ENCODE measurements at regions not wholly inside any gene's neighbourhood (a gene's known extent, or its start where the extent isn't known, plus 50 kb on each side); places are given as distances from the start of the nearest gene placed in this dataset.

GRCh38 chr3:157650172-157650571 is 147.0 kb upstream of the VEPH1 start:
- H3K36me3 ChIP-seq (ENCODE audit: control insufficient read depth, low read depth, low read length): no peaks in the 10 kb centered on the region
- H3K9ac ChIP-seq (ENCODE audit: low read length): no peak overlapping the region
- H3K9me3 ChIP-seq (ENCODE audit: control insufficient read depth, low read depth, low read length): no peaks in the 10 kb centered on the region
- no peaks in the 10 kb centered on the region for H3K27me3 ChIP-seq (ENCODE audit: control insufficient read depth, insufficient read depth, low read length)
- no peak overlapping the region for H3K27ac ChIP-seq (ENCODE audit: low read length)
- H3K4me1 ChIP-seq (ENCODE audit: control insufficient read depth, low read depth, low read length): no peaks in the 10 kb centered on the region
- no peak overlapping the region for H3K4me3 ChIP-seq (ENCODE audit: low read length)

- Histone ChIP-seq H3K4me1 (ENCODE audit: control insufficient read depth, low read depth, low read length) (no peaks in the 10 kb centered on the region), H3K9ac (ENCODE audit: low read length) (no peak overlapping the region), H3K27me3 (ENCODE audit: control insufficient read depth, insufficient read depth, low read length) (no peaks in the 10 kb centered on the region), H3K9me3 (ENCODE audit: control insufficient read depth, low read depth, low read length) (no peaks in the 10 kb centered on the region), H3K4me3 (ENCODE audit: low read length) (no peak overlapping the region), H3K27ac (ENCODE audit: low read length) (no peak overlapping the region), H3K36me3 (ENCODE audit: control insufficient read depth, low read depth, low read length) (no peaks in the 10 kb centered on the region)
Measured at GRCh38 chr3:157649511-157649910, 146.3 kb upstream of the VEPH1 start.

DNA sequence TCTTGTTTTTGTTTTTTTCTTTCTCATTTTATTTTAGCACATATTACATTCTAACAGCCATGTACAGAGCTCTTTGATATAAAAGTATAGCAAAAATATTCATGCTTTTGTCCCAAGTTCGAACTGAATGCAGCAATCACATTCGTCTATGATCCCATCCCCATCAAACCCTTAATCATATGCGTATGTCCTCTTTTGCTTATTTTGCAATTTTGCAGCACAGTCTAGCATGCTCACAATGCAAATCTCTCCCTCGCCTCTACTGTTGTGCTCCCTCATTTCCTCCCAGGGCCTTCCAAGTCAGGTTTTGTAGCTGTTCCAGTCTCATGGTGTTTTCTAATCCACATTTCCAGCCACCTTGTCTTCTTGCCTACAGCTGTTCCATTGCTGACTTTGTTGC is 144.6 kb upstream of the VEPH1 start:
- Histone ChIP-seq H3K27ac (ENCODE audit: low read length) (no peak overlapping the region), H3K27me3 (ENCODE audit: control insufficient read depth, insufficient read depth, low read length) (no peaks in the 10 kb centered on the region), H3K4me3 (ENCODE audit: low read length) (no peak overlapping the region), H3K36me3 (ENCODE audit: control insufficient read depth, low read depth, low read length) (no peaks in the 10 kb centered on the region), H3K9ac (ENCODE audit: low read length) (no peak overlapping the region), H3K9me3 (ENCODE audit: control insufficient read depth, low read depth, low read length) (no peaks in the 10 kb centered on the region), H3K4me1 (ENCODE audit: control insufficient read depth, low read depth, low read length) (no peaks in the 10 kb centered on the region)

DNA sequence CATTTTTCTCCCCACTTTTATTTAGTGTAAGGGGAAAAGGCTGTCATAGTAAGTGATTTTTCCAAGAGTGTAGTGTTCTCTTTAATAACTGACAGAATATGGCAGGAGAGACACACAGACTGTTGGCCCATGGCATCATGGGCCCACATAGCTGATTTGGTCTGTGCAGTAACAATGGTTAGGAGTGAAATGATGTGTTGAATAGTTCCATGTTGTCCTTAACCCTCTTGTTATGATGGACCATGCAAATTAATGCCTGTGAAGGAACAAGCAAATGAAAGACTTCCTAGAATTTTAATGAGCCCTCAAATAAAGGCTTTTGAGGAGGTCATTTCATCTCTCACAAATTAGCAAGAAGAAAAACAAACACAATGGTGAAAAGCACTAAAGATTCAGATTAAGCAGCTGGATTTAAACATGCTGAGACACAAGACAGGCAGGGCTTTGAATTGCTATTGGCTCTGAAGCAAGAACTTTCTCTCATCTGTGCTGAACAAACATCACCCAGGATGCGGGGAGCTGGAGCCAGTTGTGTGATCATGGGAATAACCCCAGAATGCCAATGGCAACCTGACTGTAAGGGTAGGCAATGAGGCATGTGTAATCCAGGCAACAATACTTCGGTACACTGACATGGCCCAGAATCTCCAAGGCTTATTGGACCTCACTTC is 136.7 kb upstream of the VEPH1 start:
- Histone ChIP-seq H3K9me3 (ENCODE audit: control insufficient read depth, low read depth, low read length) (peaks cover 5% of the 10 kb centered on the region), H3K27ac (ENCODE audit: low read length) (no peak overlapping the region), H3K36me3 (ENCODE audit: control insufficient read depth, low read depth, low read length) (no peaks in the 10 kb centered on the region), H3K27me3 (ENCODE audit: control insufficient read depth, insufficient read depth, low read length) (no peaks in the 10 kb centered on the region), H3K4me1 (ENCODE audit: control insufficient read depth, low read depth, low read length) (no peaks in the 10 kb centered on the region), H3K9ac (ENCODE audit: low read length) (no peak overlapping the region), H3K4me3 (ENCODE audit: low read length) (no peak overlapping the region)

DNA sequence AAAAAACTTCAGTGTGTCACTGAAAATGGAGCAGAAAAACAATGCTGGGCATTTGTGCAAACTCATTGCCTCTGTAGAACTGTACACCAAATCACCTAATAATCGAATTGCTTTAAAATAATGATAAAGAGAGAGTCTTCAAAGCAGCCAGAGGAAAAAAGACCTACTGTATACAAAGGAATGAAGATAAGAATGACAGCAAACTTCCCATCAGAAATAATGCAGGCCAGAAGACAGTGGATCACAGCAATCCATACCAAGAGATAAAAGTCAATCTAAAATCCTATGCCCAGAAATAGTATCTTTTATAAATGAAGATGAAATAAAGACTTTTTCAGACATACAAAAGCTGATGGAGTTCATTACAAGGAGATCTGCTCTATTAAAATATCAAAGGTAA is 134.7 kb upstream of the VEPH1 start:
- Histone ChIP-seq H3K4me3 (ENCODE audit: low read length) (no peak overlapping the region), H3K27ac (ENCODE audit: low read length) (no peak overlapping the region), H3K27me3 (ENCODE audit: control insufficient read depth, insufficient read depth, low read length) (no peaks in the 10 kb centered on the region), H3K9ac (ENCODE audit: low read length) (no peak overlapping the region), H3K9me3 (ENCODE audit: control insufficient read depth, low read depth, low read length) (peaks cover 5% of the 10 kb centered on the region), H3K36me3 (ENCODE audit: control insufficient read depth, low read depth, low read length) (no peaks in the 10 kb centered on the region), H3K4me1 (ENCODE audit: control insufficient read depth, low read depth, low read length) (no peaks in the 10 kb centered on the region)

GRCh38 chr3:157633241-157633640 is 130.0 kb upstream of the VEPH1 start:
- Histone ChIP-seq H3K4me1 (ENCODE audit: control insufficient read depth, low read depth, low read length) (no peaks in the 10 kb centered on the region), H3K9ac (ENCODE audit: low read length) (no peak overlapping the region), H3K9me3 (ENCODE audit: control insufficient read depth, low read depth, low read length) (peaks cover 3% of the 10 kb centered on the region), H3K27me3 (ENCODE audit: control insufficient read depth, insufficient read depth, low read length) (no peaks in the 10 kb centered on the region), H3K36me3 (ENCODE audit: control insufficient read depth, low read depth, low read length) (no peaks in the 10 kb centered on the region), H3K27ac (ENCODE audit: low read length) (no peak overlapping the region), H3K4me3 (ENCODE audit: low read length) (no peak overlapping the region)

DNA sequence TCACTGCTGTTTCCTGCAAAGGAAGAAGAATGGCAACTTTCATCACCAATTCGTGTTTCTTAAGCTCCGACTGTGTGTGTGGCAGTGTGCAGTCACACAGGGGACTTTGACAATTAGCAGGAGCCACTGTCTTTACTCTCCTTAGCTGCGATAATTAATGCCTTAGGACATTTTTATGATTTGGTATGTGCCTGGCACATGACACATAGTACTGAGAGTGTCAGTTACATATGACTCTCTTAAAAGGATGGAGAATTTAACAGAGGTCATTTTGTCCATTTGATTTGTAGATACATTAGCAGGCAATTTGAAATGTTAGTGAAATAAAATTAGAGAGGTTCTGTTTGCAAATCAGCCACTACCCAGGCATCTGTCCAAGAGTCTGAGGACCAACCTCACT is 128.9 kb upstream of the VEPH1 start:
- H3K27me3 ChIP-seq (ENCODE audit: control insufficient read depth, insufficient read depth, low read length): no peaks in the 10 kb centered on the region
- no peak overlapping the region for H3K27ac ChIP-seq (ENCODE audit: low read length)
- H3K4me3 ChIP-seq (ENCODE audit: low read length): no peak overlapping the region
- no peaks in the 10 kb centered on the region for H3K36me3 ChIP-seq (ENCODE audit: control insufficient read depth, low read depth, low read length)
- no peaks in the 10 kb centered on the region for H3K4me1 ChIP-seq (ENCODE audit: control insufficient read depth, low read depth, low read length)
- H3K9me3 ChIP-seq (ENCODE audit: control insufficient read depth, low read depth, low read length): no peaks in the 10 kb centered on the region
- no peak overlapping the region for H3K9ac ChIP-seq (ENCODE audit: low read length)

DNA sequence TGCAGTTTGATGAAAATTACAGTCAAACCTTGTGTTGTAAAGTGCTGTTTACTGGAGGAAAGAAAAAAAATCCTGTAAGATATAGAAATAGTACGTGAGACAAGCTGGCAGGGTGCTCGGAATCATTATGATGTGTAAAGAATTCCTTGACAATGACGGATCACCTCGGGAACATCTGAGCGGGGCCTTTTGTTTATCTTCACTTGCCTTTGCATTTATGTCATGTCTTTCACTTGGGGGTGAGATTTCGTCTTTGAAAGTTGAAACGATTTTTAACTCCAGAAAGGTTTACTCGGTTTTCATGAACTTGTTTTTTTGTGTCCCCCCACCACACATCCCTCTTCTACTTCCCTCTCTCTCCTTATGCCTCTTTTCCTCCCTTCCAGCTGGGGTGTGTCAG is 128.3 kb upstream of the VEPH1 start:
- Histone ChIP-seq H3K27me3 (ENCODE audit: control insufficient read depth, insufficient read depth, low read length) (no peaks in the 10 kb centered on the region), H3K4me1 (ENCODE audit: control insufficient read depth, low read depth, low read length) (no peaks in the 10 kb centered on the region), H3K36me3 (ENCODE audit: control insufficient read depth, low read depth, low read length) (no peaks in the 10 kb centered on the region), H3K27ac (ENCODE audit: low read length) (no peak overlapping the region), H3K9me3 (ENCODE audit: control insufficient read depth, low read depth, low read length) (no peaks in the 10 kb centered on the region), H3K9ac (ENCODE audit: low read length) (no peak overlapping the region), H3K4me3 (ENCODE audit: low read length) (no peak overlapping the region)

DNA sequence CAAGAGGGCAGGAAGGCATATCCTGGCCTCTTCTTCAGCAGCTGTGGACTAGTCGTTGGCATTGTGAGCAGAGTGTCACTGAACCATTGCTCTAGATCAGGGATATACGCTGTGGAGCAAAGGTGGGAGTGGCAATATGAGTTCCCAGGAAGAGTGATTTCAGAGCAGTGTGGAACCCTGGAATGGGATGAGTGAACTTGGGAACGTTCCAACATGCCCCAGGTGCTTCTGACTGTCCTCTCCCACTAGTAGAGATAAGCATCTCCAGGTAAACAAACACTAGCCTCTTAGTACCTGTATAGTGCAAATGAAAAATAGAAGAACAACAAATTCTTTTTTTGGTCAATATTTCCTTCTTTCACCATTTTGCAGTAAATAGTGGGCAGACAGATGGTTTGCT is 123.6 kb upstream of the VEPH1 start:
- H3K4me1 ChIP-seq (ENCODE audit: control insufficient read depth, low read depth, low read length): no peaks in the 10 kb centered on the region
- H3K27ac ChIP-seq (ENCODE audit: low read length): no peak overlapping the region
- no peaks in the 10 kb centered on the region for H3K9me3 ChIP-seq (ENCODE audit: control insufficient read depth, low read depth, low read length)
- H3K4me3 ChIP-seq (ENCODE audit: low read length): no peak overlapping the region
- no peak overlapping the region for H3K9ac ChIP-seq (ENCODE audit: low read length)
- no peaks in the 10 kb centered on the region for H3K36me3 ChIP-seq (ENCODE audit: control insufficient read depth, low read depth, low read length)
- no peaks in the 10 kb centered on the region for H3K27me3 ChIP-seq (ENCODE audit: control insufficient read depth, insufficient read depth, low read length)

DNA sequence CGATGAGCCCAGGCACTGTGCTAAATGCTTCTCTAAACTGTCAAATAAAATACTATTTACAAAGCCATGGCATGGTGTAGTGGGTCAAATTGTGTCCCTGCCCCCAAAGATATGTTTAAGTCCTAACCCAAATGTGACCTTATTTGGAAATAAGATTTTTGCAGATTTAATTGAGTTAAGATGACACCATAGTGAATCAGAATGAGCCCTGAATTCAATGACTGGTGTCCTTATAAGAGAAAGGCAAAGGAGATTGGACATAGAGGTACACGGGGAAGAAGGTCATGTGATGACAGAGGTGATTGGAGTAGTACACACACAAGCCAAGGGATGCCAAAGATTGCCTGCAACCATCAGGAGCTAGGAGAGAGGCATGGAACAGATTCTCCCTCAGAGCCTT is 121.6 kb upstream of the VEPH1 start:
- Histone ChIP-seq H3K27ac (ENCODE audit: low read length) (no peak overlapping the region), H3K9ac (ENCODE audit: low read length) (no peak overlapping the region), H3K4me1 (ENCODE audit: control insufficient read depth, low read depth, low read length) (no peaks in the 10 kb centered on the region), H3K36me3 (ENCODE audit: control insufficient read depth, low read depth, low read length) (no peaks in the 10 kb centered on the region), H3K9me3 (ENCODE audit: control insufficient read depth, low read depth, low read length) (no peaks in the 10 kb centered on the region), H3K27me3 (ENCODE audit: control insufficient read depth, insufficient read depth, low read length) (no peaks in the 10 kb centered on the region), H3K4me3 (ENCODE audit: low read length) (no peak overlapping the region)

DNA sequence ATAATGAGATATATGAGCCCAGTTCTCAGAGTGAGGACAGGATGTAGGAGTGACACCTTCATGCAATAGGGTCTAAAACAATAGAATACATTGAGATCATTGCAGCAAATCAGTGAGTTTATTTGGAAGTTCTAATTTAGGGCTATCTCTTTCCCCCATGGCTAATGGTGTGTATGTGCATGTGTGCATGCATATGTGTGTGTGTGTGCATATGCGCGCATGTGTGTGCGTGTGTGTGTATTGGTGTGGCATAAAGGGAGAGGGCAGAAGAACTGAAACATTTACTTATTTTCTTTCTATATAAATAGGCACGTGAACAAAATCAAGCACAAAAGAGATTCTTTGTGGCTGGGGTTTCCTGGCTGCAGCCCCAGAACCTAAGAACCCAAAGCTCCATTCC is 115.7 kb upstream of the VEPH1 start:
- H3K4me3 ChIP-seq (ENCODE audit: low read length): no peak overlapping the region
- H3K9ac ChIP-seq (ENCODE audit: low read length): no peak overlapping the region
- H3K27ac ChIP-seq (ENCODE audit: low read length): no peak overlapping the region
- no peaks in the 10 kb centered on the region for H3K27me3 ChIP-seq (ENCODE audit: control insufficient read depth, insufficient read depth, low read length)
- H3K4me1 ChIP-seq (ENCODE audit: control insufficient read depth, low read depth, low read length): peaks cover 3% of the 10 kb centered on the region
- no peaks in the 10 kb centered on the region for H3K9me3 ChIP-seq (ENCODE audit: control insufficient read depth, low read depth, low read length)
- H3K36me3 ChIP-seq (ENCODE audit: control insufficient read depth, low read depth, low read length): no peaks in the 10 kb centered on the region

DNA sequence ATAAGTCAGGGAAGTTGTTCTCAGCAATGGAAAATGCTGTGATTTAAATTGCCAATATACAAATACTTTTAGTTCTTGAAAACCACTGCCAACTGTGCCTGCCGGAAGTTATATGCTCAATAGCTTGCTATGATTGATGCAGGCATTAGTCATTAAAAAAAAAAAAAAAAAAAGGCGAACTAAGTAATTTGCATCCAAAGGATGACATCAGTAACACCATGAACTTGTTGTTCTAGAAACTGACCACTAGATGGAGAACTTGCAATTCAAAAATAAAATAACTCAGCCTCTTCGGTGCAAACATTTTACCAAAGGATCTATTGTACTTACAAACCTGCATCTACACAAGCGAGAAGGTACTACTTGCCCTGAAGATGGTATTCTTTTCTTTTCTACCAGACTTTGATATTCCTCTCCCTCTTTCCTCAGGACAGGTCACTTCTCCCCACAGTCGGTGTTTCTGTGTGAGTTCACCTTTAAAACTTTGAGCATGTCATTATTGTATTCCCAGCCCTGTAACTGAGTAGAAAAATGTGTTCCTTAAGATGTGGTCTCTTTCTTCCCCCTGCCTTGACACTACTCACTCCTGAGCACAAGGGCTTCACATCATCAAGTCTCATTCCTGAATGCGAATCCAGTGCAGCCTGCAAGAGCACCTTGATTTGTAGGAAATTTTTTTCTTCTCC is 115.0 kb upstream of the VEPH1 start:
- Histone ChIP-seq H3K27ac (ENCODE audit: low read length) (no peak overlapping the region), H3K4me1 (ENCODE audit: control insufficient read depth, low read depth, low read length) (peaks cover 3% of the 10 kb centered on the region), H3K4me3 (ENCODE audit: low read length) (no peak overlapping the region), H3K9ac (ENCODE audit: low read length) (no peak overlapping the region), H3K36me3 (ENCODE audit: control insufficient read depth, low read depth, low read length) (no peaks in the 10 kb centered on the region), H3K27me3 (ENCODE audit: control insufficient read depth, insufficient read depth, low read length) (no peaks in the 10 kb centered on the region), H3K9me3 (ENCODE audit: control insufficient read depth, low read depth, low read length) (no peaks in the 10 kb centered on the region)
